Activated B cell treated with CpG ODN at 0.5 μM for 24 hours (primary cell): ENCODE measurements at regions not wholly inside any gene's neighbourhood (a gene's known extent, or its start where the extent isn't known, plus 50 kb on each side); places are given as distances from the start of the nearest gene placed in this dataset.

ENCODE experiments used
- ATAC-seq: fragments of 200-7000 bp; cut with Tn5 transposase; one replicate; pipeline ENCODE4 v1.10.0; 2021; ENCODE audit warnings: low read depth, mild to moderate bottlenecking, moderate library complexity
- CTCF ChIA-PET: fragments of 350-600 bp; sonication (Branson Sonifier 250); formaldehyde crosslinking; loops from one replicate; lab custom pipeline; 2021; ENCODE audit warnings: antibody characterized with exemption; lab: Charles Lee
- POLR2A ChIA-PET: fragments of 350-600 bp; sonication (Branson Sonifier 250); formaldehyde crosslinking; loops from one replicate; lab custom pipeline; 2021; ENCODE audit warnings: antibody characterized with exemption; lab: Charles Lee
- DNase-seq: peaks from one replicate; pipeline ENCODE4 v3.0.0; 2022
- H3K27ac Mint-ChIP-seq: one replicate; pipeline ENCODE4 v1.8.0; 2020; ENCODE audit warnings: mixed read lengths
- H3K27me3 Mint-ChIP-seq: one replicate; pipeline ENCODE4 v1.8.0; 2021; ENCODE audit warnings: mixed read lengths
- H3K36me3 Mint-ChIP-seq: one replicate; pipeline ENCODE4 v1.8.0; 2021; ENCODE audit warnings: low read depth, mixed read lengths
- H3K4me1 Mint-ChIP-seq: one replicate; pipeline ENCODE4 v1.8.0; 2021; ENCODE audit warnings: mixed read lengths
- H3K4me3 Mint-ChIP-seq: one replicate; pipeline ENCODE4 v1.8.0; 2020; ENCODE audit warnings: mild to moderate bottlenecking, mixed read lengths
- H3K9me3 Mint-ChIP-seq: one replicate; pipeline ENCODE4 v1.8.0; 2020; ENCODE audit warnings: mixed read lengths
- intact Hi-C: fragments of 100-400 bp; cut with micrococcal nuclease; formaldehyde crosslinking; loops from one replicate; pipeline ENCODE4 v1.15.1; 2024
- TF ChIP-seq, protein P1 (sequence below): fragments of 200-600 bp; IDR thresholded peaks from one replicate; pipeline ENCODE4 v1.8.0; 2022; ENCODE audit warnings: antibody characterized with exemption, mild to moderate bottlenecking

DNA sequence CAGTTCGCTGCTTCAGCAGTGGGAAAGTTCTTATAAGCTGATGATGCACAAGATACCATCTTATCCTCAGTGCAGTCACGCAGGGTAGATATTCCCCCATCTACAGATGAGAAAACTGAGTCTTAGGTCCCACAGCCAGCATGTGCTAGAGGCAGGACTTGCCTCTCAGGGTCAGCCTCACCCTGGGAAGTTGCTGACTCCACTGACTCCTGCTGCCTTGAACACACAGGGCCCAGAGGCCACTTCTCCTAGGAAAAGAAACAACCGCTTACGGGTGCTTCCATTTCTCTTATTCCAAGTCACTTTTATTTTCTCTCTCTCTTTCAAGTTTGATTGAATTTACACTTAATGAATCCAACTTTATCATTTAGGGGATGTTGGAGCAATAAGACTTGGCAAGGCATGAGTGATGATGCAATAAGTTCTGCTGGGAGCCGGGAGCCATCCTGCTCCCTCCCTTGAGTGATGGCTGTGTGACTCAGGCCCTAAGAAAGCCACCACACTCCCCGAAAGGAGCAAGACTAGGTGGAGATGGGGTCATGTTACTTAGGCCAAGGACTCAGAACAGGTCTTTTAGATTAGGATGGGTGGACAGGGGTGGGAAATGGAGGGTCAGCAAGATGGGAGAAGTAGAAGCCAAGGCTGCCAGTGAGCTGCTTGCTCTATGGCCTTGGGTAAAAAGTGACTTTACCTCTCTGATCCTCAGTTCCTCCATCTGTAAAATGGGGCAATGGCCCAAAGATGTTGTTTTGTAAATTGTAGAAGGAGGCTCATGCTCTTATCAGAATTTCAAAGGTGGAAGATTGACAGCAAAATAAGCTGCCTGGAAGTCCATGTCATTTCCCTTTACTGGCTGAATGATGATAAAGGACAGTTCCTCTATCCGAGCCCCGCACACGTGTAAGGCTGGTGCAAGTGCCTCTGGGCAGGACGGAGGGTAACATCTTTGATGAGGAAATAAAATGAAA lies 67.4 kb upstream of the ZNF618 start:
- ChIA-PET POLR2A (no interaction called here), CTCF (interaction anchor here (1.0 to 2.0 kb wide), 2 partner anchors 30 to 154 kb away, joined by 3 to 6 read pairs; no protein-coding TSS in a partner anchor)
- Mint-ChIP-seq H3K4me1 (peaks cover 7% of the 10 kb centered on the region), H3K36me3 (no peaks in the 10 kb centered on the region), H3K27ac (no peak overlapping the region), H3K4me3 (no peak overlapping the region), H3K9me3 (no peaks in the 10 kb centered on the region), H3K27me3 (peaks cover 11% of the 10 kb centered on the region)
- intact Hi-C loops = no loop called here
- no peak for DNase-seq
- ATAC-seq = no peak
- TF ChIP-seq, protein P1, sequence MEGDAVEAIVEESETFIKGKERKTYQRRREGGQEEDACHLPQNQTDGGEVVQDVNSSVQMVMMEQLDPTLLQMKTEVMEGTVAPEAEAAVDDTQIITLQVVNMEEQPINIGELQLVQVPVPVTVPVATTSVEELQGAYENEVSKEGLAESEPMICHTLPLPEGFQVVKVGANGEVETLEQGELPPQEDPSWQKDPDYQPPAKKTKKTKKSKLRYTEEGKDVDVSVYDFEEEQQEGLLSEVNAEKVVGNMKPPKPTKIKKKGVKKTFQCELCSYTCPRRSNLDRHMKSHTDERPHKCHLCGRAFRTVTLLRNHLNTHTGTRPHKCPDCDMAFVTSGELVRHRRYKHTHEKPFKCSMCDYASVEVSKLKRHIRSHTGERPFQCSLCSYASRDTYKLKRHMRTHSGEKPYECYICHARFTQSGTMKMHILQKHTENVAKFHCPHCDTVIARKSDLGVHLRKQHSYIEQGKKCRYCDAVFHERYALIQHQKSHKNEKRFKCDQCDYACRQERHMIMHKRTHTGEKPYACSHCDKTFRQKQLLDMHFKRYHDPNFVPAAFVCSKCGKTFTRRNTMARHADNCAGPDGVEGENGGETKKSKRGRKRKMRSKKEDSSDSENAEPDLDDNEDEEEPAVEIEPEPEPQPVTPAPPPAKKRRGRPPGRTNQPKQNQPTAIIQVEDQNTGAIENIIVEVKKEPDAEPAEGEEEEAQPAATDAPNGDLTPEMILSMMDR = no peak

DNA sequence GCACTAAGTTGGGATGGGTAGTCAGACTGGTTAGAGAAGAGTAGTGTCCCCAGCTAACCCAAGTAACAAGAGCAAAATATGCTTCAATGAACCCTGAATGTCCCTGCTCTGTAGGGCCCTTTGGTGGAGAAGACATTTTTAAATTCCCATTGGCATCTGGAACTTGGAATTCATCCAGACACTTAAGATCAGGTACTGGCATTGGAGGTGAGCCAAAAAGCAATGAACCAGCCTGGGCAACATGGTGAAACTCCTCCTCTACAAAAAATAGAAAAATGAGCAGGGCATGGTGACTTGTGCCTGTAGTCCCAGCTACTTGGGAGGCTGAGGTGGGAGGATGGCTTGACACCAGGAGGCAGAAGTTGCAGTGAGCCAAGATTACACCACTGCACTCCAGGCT lies 58.9 kb upstream of the ZNF618 start:
- POLR2A ChIA-PET = no interaction called here
- peaks cover 3% of the 10 kb centered on the region for H3K9me3 Mint-ChIP-seq
- peaks cover 22% of the 10 kb centered on the region for H3K27me3 Mint-ChIP-seq
- H3K4me1 Mint-ChIP-seq = no peaks in the 10 kb centered on the region
- TF ChIP-seq, protein P1 = no peak
- H3K27ac Mint-ChIP-seq = no peak overlapping the region
- CTCF ChIA-PET = no interaction called here
- intact Hi-C loops = no loop called here
- H3K36me3 Mint-ChIP-seq = no peaks in the 10 kb centered on the region
- DNase-seq (no peak), ATAC-seq (no peak)
- H3K4me3 Mint-ChIP-seq = no peak overlapping the region

GRCh38 chr9:113818391-113818790 lies 57.7 kb upstream of the ZNF618 start:
- POLR2A ChIA-PET = no interaction called here
- no peaks in the 10 kb centered on the region for H3K4me1 Mint-ChIP-seq
- H3K4me3 Mint-ChIP-seq = no peak overlapping the region
- H3K9me3 Mint-ChIP-seq = peaks cover 7% of the 10 kb centered on the region
- peaks cover 18% of the 10 kb centered on the region for H3K27me3 Mint-ChIP-seq
- H3K36me3 Mint-ChIP-seq = no peaks in the 10 kb centered on the region
- DNase-seq (no peak), ATAC-seq (no peak)
- H3K27ac Mint-ChIP-seq = no peak overlapping the region
- TF ChIP-seq, protein P1 = no peak
- CTCF ChIA-PET = no interaction called here
- intact Hi-C loops = no loop called here

GRCh38 chr9:113822315-113822714 lies 53.8 kb upstream of the ZNF618 start:
- H3K36me3 Mint-ChIP-seq = no peaks in the 10 kb centered on the region
- H3K9me3 Mint-ChIP-seq = peaks cover 18% of the 10 kb centered on the region
- POLR2A ChIA-PET = no interaction called here
- H3K4me1 Mint-ChIP-seq = no peaks in the 10 kb centered on the region
- no peak overlapping the region for H3K27ac Mint-ChIP-seq
- TF ChIP-seq, protein P1 = no peak
- H3K4me3 Mint-ChIP-seq = no peak overlapping the region
- DNase-seq (no peak), ATAC-seq (no peak)
- intact Hi-C loops = no loop called here
- CTCF ChIA-PET = no interaction called here
- H3K27me3 Mint-ChIP-seq = peaks cover 12% of the 10 kb centered on the region

- ChIA-PET CTCF (no interaction called here), POLR2A (no interaction called here)
- no peaks in the 10 kb centered on the region for H3K4me1 Mint-ChIP-seq
- no peak overlapping the region for H3K27ac Mint-ChIP-seq
- peaks cover 20% of the 10 kb centered on the region for H3K9me3 Mint-ChIP-seq
- intact Hi-C loops = no loop called here
- TF ChIP-seq, protein P1 = no peak
- ATAC-seq (no peak), DNase-seq (no peak)
- H3K4me3 Mint-ChIP-seq = no peak overlapping the region
- H3K27me3 Mint-ChIP-seq = peaks cover 14% of the 10 kb centered on the region
- no peaks in the 10 kb centered on the region for H3K36me3 Mint-ChIP-seq
Observed at GRCh38 chr9:113823421-113823820, 52.7 kb upstream of the ZNF618 start.
